Stimulated activated CD8-positive, alpha-beta memory T cell treated with anti-CD3 and anti-CD28 coated beads, Interleukin-12 subunit alpha, Interleukin-12 subunit beta, amount 100 ng/mL, for 1 hour (primary cell): ENCODE measurements at regions not wholly inside any gene's neighbourhood (a gene's known extent, or its start where the extent isn't known, plus 50 kb on each side); places are given as distances from the start of the nearest gene placed in this dataset.

Source experiments
- DNase-seq: peaks from one replicate; pipeline ENCODE4 v3.0.0-alpha.2; 2020; ENCODE audit warnings: low read depth

DNA sequence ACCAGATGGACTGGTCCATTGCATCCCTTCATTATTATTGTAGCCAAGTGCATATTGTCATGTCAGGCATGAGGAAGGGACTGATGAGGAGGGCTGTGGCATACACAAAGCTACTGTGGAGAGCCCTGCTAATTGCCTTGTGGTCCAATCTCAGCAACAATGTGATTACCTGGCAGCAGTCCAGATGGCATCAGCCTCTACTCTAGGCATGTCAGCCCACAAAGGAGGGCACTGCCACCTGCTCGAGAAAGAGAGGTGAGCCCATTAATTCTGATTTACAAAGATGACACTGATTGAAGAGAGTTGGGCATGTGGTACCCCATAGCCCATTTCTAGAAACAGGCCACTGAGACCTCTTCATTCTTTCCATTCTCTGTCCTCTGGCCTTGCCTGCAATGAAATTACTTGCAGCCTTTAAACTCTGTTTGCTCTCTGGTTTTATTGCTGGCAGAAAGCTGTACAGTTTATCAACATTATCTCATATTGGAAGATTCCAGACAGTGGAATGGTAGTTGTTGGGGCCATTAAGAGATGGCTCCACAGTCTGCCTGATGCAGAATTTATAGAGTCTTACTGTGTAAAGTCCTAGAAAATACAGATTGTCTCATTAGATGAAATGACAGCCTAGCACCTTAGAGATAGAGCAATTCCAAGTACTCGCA lies 307.7 kb downstream of the ARPP21 start:
- DNase-seq: no peak

DNA sequence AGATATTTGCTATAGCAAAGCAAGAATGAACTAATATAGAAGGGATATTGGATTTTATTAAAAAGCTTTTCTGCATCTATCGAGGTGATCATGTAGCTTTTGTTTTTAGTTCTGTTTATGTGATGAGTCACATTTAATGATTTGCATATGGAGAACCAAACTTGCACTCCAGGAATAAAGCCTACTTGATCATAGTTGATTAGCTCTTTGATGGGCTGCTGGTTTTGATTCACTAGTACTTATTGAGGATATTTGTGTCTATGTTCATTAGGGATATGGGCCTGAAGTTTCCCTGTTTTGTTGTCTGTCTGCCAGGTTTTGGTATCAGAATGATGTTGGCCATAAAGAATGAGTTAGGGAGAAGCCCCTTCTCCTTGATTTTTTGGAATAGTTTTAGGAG lies 310.7 kb downstream of the ARPP21 start:
- no peak for DNase-seq

DNA sequence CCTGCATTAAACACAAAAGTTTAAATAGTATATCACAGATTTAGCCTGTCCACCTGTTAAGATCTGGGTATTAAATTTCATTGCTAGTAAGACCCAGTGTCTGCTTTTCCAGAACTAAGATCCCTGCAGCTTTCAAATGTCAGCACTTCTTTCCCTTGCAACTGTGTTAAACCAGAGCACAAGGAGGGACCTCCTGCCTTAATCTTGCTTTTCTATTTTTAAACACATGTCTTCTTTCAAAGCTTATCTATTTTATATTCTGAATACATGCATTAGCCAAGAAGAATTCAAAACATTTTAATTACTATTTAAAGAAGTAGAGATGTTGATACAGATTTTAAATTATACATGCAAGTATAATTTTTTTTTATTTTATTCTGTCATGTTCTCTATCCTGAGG lies 315.1 kb downstream of the ARPP21 start:
- no peak for DNase-seq

DNA sequence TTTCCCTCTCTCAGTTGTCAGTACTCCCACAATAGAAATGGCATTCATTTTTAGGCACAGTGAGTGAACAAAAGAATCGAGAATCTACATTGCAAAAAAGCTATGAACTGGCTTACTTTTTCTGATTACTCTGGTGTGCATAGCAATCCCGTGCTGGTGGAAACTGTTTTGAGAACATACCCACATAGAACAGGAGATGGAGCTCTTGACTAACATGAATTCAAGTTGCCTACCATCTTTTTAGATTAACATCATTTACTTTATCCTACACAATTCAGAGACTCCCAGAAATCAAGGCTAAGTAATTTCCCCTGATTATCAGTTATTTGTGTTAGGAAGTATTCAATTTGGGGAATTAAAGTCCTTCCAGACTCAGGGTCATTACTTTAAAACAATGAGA lies 326.6 kb downstream of the ARPP21 start:
- no peak for DNase-seq

DNA sequence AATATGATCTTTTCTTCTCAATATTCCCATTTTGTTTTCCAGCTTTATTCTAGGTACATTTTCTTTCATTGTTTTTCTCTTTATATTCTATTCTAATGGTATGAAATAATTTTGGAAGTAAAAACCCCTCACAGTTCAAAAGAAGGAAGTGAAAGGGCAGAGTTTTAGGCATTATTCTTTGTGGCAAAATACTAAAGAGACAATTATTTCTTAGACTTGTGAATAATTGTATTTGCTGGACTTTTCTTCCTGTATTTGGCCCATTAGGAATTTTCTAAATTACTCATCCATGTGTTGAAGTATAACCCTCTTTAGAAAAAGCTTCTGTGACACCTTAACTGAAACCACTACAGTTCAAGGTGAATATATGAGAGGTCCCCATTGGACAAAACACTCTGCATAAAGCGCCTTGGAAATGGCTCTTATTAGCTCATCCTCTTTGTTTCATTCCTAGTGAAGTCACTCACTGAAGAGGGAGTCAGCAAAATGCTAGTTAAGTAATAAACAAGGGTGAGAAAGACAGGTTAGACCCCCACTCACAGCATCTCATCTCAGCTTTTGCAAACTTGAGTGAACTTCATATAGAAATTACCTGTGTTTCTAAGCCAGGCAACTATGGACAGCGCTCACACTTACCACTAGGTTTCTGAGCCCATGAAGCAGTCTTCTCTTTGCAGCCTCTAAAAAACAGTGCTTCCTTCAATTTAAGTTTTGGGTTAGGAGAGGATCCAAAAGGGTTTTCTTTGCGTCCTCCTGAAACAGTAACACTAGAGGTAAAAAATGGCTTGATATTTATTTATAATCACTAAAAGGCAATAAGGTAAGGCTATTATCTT lies 327.5 kb downstream of the ARPP21 start:
- DNase-seq: no peak

DNA sequence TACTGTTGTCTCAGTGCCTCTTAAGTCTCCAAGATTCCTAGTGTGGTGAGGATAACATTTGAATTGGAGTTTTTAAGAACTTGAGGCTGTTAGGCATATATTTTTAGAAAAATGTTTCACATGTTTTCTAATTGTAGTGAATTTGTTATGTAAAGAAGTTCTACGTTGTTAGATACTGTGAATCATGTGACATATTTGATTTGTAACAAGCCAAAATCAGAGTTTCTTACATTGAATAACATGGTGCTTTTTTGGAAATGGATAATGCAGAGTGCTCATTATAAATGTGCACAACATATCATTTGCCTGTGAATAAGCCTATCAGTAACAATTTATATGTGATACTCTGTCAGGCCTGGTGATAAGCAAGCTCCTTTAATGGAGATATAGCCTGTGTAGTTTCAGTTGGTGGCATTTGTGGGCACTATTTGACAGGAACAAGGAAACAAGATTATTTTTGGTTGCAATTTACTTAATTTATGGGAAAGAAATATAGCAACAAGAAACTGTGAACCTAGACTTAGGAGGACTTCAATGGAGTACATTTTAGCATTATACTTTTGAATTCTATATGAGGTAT lies 328.8 kb downstream of the ARPP21 start:
- no peak for DNase-seq

DNA sequence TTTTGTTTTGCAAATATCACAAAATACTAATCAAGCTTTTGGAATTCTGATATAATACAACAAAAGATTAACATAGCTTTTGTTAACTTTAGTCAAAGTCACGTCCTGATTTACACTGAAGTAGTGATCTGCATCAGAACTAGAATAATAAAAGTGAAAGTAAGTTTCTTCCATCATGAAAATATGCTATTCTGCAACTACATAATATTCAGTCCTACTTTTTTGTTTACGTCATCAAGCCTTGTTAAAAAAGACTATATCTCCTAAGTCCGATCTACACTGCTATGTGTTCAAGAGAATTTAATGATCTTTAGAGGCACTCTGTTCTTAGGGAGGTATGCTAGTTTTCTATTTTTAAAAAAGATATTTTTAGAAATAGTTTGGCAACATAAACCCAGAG lies 330.1 kb downstream of the ARPP21 start:
- DNase-seq: no peak

DNA sequence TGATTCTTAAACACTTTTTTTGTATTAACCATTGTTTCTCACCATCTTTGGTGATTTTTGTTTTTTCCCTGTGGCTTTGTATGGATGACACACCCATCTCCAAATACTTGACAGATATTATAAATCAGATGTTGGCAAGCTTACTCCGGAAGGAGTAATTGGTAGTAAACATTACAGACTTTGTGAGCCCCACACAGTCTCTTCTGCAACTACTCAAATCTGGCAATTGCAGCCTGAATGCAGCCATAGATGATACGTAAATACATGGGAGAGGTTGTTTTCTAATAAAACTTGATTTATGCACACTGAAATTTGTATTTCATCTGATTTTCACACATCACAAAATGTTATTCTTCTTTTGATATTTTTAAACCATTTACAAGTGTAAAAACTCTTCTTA lies 331.5 kb downstream of the ARPP21 start:
- DNase-seq: no peak

DNA sequence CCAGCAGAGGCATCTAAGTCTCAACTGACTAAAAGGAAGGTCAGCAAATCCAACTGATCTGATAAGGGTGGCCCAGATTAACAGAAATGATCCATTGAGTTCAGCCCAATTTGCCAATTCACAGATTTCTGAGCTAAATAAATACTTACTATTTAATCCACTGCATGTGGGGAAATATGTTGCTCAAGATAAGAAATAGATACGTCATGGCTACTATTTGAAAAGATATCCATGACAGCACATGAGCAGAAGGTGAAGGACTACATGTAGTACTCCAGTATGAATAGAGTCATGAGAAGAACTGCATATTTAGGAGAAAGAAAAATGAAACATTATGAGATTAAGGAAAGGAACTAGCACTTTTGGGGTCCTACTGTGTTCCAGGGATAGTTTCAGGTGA lies 332.4 kb downstream of the ARPP21 start:
- DNase-seq: no peak

DNA sequence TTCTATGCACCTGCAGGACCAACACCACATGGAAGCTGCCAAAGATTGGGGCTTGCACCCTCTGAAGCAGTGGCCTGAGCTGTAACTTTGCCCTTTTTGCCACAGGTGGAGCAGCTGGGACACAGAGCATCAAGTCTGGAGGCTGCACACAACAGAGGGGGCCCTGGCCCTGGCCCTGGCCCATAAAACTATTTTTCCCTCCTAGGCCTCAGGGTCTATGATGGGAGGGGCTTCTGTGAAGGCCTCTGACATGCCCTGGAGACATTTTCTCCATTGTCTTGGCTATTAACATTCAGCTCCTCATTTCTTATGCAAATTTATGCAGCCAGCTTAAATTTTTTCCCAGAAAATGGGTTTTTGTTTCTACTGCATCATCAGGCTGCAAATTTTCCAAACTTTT lies 335.5 kb downstream of the ARPP21 start:
- no peak for DNase-seq

DNA sequence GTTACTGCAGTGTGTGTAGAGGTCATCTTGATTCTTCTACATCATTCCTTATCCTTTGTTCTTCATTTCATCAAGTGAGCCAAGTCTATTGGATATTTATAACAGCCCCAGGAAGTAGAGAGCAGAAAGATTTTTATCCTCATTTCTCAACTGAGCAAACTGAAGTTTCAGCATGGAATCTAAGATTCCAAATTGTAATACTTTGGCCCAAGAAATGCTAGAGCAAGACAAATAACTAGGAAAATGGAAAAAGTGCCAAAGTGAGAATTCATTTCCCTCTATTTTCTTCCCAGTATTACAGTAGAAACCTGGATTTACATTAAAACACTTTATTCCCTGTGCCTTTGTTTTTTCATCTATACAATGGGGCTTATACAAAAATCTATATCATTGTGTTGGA lies 346.8 kb downstream of the ARPP21 start:
- no peak for DNase-seq

DNA sequence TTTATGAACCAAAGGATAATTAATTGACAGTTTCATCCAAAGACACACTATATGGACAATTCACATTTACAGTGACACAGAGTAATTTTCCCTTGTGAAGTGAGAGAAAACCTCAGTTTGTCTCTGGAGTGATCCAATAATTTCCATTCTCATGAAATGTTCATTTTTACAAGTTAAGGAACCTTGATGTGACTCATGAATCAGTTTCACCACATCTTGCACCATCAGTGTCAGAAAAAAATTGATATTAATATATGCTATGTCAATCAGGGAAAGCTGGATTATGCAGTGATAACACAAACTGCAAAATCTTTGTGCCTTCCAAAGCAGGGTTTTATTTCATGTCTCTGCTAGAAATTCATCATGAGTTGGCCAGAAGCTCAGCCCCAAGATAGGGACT lies 348.1 kb downstream of the ARPP21 start:
- no peak for DNase-seq

DNA sequence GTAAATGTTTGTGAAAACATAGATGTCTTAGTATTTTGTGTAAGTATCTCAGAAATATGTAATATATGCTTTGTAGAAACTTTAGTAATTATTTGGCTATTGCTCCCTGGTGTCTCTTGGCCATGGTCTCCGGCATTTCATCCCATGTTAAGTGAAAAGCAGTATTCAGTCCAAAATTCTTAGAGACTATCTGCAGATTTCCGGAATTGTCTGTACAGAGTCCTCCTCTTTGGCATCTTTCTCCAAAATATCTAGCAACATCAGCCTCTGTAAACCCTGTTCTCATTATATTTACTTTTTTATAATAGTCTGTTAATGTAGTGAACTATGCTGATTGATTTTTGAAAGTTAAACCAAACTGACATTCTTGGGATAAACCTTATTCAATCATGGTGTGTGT lies 352.7 kb downstream of the ARPP21 start:
- no peak for DNase-seq

DNA sequence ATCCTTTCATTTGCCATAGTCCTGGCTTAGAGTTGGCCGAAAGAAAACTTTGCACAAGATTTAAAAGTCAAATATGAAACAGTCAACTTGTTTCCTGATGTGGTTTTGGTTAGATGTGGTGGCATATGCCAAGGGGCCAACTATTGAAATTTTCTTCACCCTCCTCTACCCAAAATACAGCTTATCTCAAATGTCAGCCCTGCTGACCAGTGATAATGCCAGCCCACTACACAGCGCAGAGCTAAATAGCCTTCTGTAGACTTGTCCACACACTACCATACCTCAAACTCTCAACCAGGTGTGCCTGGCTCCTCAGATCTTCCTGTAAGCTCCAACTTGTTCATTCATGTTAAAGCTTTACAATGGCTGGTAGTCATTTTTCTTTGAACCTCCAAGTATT lies 368.5 kb upstream of the STAC start:
- DNase-seq: no peak

DNA sequence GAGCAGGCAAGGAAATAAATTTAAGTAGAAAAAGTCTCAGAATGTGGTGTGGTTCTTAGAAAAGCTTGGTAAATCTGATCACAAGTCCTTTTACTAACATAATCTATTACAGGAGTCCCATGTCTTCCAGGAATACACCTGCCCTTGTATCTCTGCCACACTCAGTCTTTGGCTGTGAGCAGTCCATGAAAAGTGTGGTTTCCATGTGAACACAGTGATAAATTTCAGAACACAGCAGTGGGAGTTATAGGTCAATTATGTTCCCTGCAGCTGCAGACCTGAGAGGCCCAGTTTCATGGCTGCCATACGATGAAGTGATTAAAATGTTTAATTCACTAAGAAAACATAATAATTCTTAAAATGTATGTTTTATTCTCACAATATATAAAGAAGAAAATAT lies 366.9 kb upstream of the STAC start:
- DNase-seq: no peak

DNA sequence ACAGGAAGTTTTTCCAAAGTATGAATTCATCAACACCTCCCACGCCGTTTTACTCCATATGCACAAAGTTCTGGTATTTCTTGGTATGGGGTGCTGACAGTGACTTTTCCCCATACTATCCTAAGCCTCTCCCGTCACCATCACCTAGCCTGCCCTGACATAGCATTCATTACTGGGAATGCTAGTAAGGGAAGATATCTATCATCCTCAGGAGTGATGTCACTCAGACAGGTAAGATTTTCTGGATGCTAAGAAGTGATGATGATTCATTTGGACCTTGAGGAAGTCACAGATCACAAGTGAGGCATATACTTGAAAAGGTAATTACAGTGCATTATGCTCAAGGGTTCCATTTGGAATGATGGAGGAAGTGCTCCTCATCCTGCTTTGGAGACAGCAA lies 355.1 kb upstream of the STAC start:
- DNase-seq: no peak

DNA sequence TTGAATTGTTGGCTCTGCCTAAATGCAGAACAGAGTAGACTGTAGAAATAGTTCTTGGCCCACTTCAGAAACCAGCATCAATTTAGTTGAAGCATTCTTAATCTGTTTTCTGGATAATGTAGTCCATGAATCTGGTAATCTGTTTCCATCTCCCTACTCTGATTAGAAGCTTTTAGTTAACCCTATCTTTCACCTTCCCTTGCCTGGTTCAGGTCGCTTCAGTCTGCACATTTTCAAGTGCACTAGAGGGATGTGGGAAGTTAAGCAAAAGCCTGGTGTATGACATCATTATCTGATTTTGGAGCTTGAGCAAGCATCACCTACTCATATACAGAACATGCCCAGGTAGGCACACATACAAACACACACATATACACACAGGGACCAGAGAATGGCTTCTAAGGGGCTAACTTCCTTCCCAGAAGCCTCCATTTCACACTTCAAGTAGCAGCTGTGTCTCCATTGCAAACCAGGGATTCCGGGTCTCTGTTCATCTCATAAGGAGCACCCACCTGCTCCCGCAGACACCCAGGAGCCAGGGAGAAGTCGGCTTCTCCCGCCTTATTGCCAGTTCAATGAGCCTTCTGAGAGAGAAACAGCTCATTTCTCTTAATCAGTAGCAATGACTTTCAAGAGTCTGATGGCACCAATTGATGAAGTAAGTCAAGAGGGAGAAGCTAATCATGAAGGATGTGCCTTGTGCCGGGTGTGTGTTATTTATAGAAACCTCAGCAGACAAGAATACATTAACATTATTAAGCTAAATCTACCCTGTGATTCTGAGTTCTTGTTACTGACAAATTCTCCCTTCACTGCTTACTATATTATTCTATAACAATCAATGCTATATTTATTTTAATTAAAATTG lies 347.9 kb upstream of the STAC start:
- no peak for DNase-seq

DNA sequence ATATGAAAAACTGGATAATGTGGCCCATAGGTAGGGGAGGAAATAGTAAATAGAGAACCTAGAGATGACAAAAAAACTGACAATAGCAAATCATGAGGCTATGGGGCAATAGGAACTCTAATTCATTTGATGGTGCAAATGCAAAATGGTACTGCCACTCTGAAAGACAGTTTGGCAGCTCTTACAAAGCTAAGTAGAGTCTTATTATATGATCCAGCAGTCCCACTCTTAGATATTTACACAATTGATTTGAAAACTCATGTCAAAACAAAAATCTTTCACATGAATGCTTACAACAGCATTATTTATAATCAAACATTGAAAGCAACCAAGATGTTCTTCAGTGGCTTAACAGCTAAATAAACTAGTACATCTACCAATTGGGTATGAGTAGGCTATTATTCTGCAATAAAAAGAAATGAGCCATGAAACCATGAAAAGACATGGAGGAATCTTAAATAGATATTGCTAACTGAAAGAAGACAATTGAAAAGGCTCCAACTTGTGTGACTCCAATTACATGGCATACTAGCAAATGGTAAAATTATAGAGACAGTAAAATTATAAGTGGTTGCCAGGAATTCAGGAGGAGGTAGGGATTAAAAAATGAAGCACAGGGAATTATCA lies 321.8 kb upstream of the STAC start:
- DNase-seq: no peak

DNA sequence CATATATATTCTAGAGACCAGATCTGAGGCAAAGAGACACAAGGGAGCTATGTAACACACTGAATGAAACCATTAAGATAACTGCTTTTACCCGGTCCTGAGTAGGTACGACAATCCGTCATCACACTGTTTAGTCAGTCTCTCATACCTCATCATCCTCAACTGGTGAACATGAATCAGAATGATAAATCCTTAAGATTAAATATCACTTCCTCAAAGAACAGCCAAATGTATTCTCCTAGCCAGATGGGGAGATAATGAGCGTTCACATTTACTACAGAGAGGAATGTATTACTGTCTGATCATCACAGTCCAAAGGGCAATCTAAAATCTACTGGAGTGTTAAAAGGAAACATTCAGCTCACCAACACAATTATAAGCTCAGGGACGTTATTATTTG lies 319.4 kb upstream of the STAC start:
- no peak for DNase-seq

DNA sequence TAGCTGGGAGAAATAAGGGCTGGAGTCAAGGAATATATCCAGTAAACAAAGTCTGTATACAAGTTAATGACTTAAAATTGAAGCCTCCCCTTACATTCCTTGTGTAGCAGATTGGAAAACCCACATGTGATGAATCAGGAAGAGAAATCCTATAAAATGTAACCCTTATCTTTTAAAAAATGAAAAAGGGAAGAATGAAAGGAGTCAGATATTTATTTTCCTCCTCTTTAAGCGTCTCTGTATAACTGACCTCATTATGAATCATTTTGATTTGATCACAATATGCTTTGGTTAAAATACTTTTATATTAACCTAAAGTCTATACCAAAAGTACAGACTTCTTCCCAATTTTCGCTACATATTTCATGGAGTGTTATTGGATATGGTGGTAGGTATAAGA lies 316.3 kb upstream of the STAC start:
- DNase-seq: no peak

DNA sequence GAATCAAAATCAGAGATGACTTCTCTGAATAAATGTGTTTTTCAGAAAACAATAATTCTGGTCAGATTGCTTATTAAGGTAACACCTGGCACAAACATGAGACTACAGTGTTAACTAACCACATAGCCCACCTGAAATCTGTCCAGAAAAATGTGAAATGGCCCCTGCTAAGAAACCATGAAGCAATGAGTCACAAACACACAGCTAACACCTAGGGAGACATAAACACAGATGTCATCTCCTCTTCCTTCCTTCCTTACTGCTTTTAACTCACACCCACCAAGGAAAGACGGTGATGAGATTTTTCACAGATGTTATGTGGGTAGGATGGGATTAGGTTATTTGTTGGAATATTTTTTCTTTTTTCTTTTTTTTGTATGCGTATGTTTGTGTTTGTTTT lies 315.0 kb upstream of the STAC start:
- no peak for DNase-seq

DNA sequence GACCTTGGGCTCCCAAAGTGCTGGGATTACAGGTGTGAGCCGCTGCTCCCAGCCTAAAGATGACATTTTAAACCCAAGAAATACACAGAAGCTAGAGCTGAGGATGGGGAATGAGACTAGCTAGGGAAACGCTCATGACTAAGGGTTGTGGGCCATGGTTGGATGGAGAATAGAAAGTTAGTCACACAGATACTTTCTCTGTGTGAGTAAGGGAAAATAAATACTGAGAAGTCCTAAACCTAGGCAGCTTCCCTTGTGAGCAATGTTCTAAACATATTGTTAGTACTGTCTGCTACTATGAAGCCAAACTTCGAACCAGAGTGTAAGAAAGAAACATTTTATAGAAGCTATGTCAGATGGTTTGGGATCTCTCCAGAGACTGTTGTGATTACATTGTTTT lies 304.8 kb upstream of the STAC start:
- no peak for DNase-seq
